ENCODE measurements at regions not wholly inside any gene's neighbourhood (a gene's known extent, or its start where the extent isn't known, plus 50 kb on each side); places are given as distances from the start of the nearest gene placed in this dataset.

DNA sequence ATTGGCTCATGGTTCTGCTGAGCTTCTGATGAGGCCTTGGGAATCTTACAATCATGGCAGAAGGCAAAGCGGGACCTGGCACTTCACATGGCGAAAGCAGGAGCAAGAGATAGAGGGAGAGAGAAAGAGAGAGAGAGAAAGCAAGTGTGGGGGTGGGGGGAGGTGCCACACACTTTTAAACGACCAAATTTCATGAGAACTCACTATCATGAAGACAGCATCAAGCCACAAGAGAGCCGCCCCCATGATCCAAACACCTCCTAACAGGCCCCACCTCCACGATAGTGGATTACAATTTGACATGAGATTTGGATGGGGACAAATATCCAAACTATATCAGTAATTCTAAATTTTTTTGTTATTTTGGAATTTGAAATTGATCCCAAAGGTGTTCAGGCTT is 553.9 kb downstream of the PRR16 start:
- H3K9me3 Mint-ChIP-seq (ENCODE audit: unreplicated experiment): no peaks in the 10 kb centered on the region
- H3K27me3 Mint-ChIP-seq (ENCODE audit: unreplicated experiment): no peaks in the 10 kb centered on the region
- no peak overlapping the region for H3K27ac Mint-ChIP-seq (ENCODE audit: unreplicated experiment)
- no peak for TF ChIP-seq CTCF (IDR thresholded peaks at IDR 0.05; ENCODE audit: partially characterized antibody, unreplicated experiment)
- no peaks in the 10 kb centered on the region for H3K4me1 Mint-ChIP-seq (ENCODE audit: low read depth, unreplicated experiment)
- no peak for DNase-seq
- no peak overlapping the region for H3K4me3 Mint-ChIP-seq (ENCODE audit: unreplicated experiment)
- H3K36me3 Mint-ChIP-seq (ENCODE audit: unreplicated experiment): no peaks in the 10 kb centered on the region

- no peaks in the 10 kb centered on the region for H3K27me3 Mint-ChIP-seq (ENCODE audit: unreplicated experiment)
- H3K36me3 Mint-ChIP-seq (ENCODE audit: unreplicated experiment): no peaks in the 10 kb centered on the region
- H3K4me1 Mint-ChIP-seq (ENCODE audit: low read depth, unreplicated experiment): no peaks in the 10 kb centered on the region
- H3K4me3 Mint-ChIP-seq (ENCODE audit: unreplicated experiment): no peak overlapping the region
- no peaks in the 10 kb centered on the region for H3K9me3 Mint-ChIP-seq (ENCODE audit: unreplicated experiment)
- H3K27ac Mint-ChIP-seq (ENCODE audit: unreplicated experiment): no peak overlapping the region
- DNase-seq: no peak
- no peak for TF ChIP-seq CTCF (IDR thresholded peaks at IDR 0.05; ENCODE audit: partially characterized antibody, unreplicated experiment)
These were observed 555.0 kb downstream of the PRR16 start for GRCh38 chr5:121019106-121019505.

DNA sequence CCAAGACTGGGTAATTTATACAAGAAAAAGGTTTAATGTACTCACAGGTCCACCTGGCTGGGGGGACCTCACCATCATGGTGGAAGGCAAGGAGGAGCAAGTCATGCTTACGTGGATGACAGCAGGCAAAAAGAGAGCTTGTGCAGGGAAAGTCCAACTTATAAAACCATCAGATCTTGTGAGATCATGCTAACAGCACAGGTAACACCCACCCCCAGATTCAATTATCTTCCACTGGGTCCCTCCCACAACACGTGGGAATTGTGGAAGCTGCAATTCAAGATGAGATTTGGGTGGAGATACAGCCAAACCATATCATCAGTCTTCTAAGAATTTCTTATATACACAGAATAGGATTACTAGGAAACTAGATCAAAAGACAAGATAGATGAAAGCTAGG is 555.6 kb downstream of the PRR16 start:
- H3K4me3 Mint-ChIP-seq (ENCODE audit: unreplicated experiment): no peak overlapping the region
- H3K27ac Mint-ChIP-seq (ENCODE audit: unreplicated experiment): no peak overlapping the region
- no peaks in the 10 kb centered on the region for H3K27me3 Mint-ChIP-seq (ENCODE audit: unreplicated experiment)
- TF ChIP-seq CTCF (IDR thresholded peaks at IDR 0.05; ENCODE audit: partially characterized antibody, unreplicated experiment): no peak
- no peaks in the 10 kb centered on the region for H3K9me3 Mint-ChIP-seq (ENCODE audit: unreplicated experiment)
- no peaks in the 10 kb centered on the region for H3K4me1 Mint-ChIP-seq (ENCODE audit: low read depth, unreplicated experiment)
- DNase-seq: no peak
- H3K36me3 Mint-ChIP-seq (ENCODE audit: unreplicated experiment): no peaks in the 10 kb centered on the region

DNA sequence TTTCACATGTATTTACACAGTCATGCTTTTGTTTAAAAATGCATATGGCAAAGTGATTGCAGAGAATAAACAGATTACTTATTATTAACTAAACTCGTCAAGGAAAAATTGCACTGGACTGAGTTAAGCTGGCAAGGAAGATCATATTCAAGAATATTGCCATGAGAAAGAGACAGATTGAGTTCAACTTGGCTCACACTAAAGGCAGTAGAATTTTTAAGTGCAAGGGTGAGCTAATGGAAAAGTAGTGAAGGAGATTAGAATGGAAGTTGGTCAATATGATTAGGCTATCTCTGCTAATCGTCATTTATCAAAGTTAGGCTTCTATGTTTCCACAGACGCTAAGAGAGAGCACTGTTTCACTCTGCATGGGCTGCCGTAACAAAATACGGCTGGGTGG is 557.6 kb downstream of the PRR16 start:
- Mint-ChIP-seq H3K4me3 (ENCODE audit: unreplicated experiment) (no peak overlapping the region), H3K9me3 (ENCODE audit: unreplicated experiment) (no peaks in the 10 kb centered on the region), H3K36me3 (ENCODE audit: unreplicated experiment) (no peaks in the 10 kb centered on the region), H3K27me3 (ENCODE audit: unreplicated experiment) (no peaks in the 10 kb centered on the region), H3K27ac (ENCODE audit: unreplicated experiment) (no peak overlapping the region), H3K4me1 (ENCODE audit: low read depth, unreplicated experiment) (no peaks in the 10 kb centered on the region)
- TF ChIP-seq CTCF (IDR thresholded peaks at IDR 0.05; ENCODE audit: partially characterized antibody, unreplicated experiment): no peak
- no peak for DNase-seq

DNA sequence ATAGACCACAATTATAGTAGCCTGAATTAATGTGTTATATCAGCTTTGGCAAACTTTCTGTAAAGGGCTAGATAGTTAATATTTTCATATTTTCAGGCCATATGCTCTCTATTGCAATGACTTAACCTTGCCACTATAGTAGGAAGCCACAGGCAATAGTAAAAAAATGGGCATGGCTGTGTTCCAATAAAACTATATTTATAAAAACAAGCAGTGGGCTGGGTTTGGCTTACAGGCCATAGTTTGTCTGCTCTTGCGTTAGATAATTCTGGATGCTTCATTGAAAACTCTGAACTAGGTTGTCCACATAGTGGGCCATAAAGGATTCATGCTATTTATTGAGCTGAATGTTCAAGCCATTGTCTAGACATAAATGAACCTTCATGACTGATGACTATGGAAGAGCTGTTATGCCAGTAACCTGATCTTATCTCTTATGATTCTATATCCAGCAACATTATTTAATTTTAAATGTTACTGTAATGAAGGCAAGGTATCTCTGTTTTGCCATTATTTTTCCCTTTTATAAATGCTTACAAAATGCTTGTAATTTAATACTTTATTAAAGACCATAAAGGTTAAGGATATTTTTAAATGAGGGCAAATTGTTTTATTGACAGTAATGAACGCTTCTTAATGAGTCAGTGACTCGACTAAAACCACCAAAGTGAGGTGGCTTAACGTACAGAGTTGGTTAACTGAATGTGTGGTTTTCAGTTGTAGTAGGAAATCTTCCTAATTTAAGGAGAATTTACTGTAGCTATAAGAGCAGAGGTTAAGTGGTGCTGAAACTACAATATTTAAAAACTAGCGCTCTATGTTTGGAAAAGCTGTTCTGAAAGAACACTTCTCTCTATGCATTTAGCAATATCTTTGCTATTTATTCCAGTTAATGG is 560.6 kb downstream of the PRR16 start:
- Mint-ChIP-seq H3K27ac (ENCODE audit: unreplicated experiment) (no peak overlapping the region), H3K27me3 (ENCODE audit: unreplicated experiment) (no peaks in the 10 kb centered on the region), H3K36me3 (ENCODE audit: unreplicated experiment) (no peaks in the 10 kb centered on the region), H3K9me3 (ENCODE audit: unreplicated experiment) (no peaks in the 10 kb centered on the region), H3K4me1 (ENCODE audit: low read depth, unreplicated experiment) (no peaks in the 10 kb centered on the region), H3K4me3 (ENCODE audit: unreplicated experiment) (no peak overlapping the region)
- TF ChIP-seq CTCF (IDR thresholded peaks at IDR 0.05; ENCODE audit: partially characterized antibody, unreplicated experiment): no peak
- DNase-seq: no peak

Measured in glutamatergic neuron (in vitro differentiated cells).